Astrocyte of the cerebellum (primary cell): ENCODE measurements at regions not wholly inside any gene's neighbourhood (a gene's known extent, or its start where the extent isn't known, plus 50 kb on each side); places are given as distances from the start of the nearest gene placed in this dataset.
"Not testable (repeated sequence)": the region's sequence is repeated elsewhere in the genome, so short reads cannot be mapped to it uniquely, and the experiment has no call there.

Experiments
- DNase-seq: peaks from one replicate; pipeline ENCODE4 v3.0.0-alpha.2; 2011; ENCODE audit warnings: low read depth
- H3K4me3 ChIP-seq: 2 replicates; pipeline ENCODE4 v1.5.1; 2011; ENCODE audit warnings: mild to moderate bottlenecking, low read depth, low read length, moderate library complexity
- CTCF ChIP-seq: IDR thresholded peaks from 2 replicates; pipeline ENCODE4 v1.5.1; 2012; ENCODE audit warnings: low read length, low read depth, moderate library complexity, mild to moderate bottlenecking; ENCODE audit errors: missing control alignments
- in situ Hi-C: cut with HindIII; loops from 2 replicates; pipeline ENCODE4 v1.10.0; 2017; ENCODE audit warnings: low sequenced_read_pairs

- no peak overlapping the region for H3K4me3 ChIP-seq
- peak; percentile 89 for DNase-seq
- TF ChIP-seq CTCF = no peak
- in situ Hi-C loops = no loop called here
Measured at GRCh38 chr5:120139039-120139438, 325.1 kb upstream of the PRR16 start.

DNA sequence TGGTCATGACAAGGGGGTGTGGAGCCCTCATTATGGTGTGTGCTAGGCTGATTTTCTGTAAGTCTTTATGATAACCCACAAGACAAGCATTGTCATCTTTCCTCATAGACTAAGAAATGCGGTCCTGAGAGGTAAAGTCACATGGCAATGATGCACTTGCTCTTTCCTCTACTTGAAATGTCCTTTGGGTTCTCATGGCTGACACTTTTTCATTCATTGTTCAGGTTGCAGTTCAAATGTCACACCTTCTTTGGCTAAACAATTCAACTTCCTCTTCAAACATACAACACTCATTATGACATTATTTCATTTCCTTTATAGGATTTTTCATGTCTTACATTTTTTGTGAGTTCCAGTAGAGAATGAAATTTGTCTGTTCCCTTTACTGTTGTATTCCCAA lies 323.6 kb upstream of the PRR16 start:
- no peak overlapping the region for H3K4me3 ChIP-seq
- in situ Hi-C loops = no loop called here
- DNase-seq = no peak
- no peak for TF ChIP-seq CTCF

- in situ Hi-C loops = no loop called here
- H3K4me3 ChIP-seq = no peak overlapping the region
- DNase-seq = no peak
- no peak for TF ChIP-seq CTCF
Measured at GRCh38 chr5:120141076-120141475, 323.0 kb upstream of the PRR16 start.

DNA sequence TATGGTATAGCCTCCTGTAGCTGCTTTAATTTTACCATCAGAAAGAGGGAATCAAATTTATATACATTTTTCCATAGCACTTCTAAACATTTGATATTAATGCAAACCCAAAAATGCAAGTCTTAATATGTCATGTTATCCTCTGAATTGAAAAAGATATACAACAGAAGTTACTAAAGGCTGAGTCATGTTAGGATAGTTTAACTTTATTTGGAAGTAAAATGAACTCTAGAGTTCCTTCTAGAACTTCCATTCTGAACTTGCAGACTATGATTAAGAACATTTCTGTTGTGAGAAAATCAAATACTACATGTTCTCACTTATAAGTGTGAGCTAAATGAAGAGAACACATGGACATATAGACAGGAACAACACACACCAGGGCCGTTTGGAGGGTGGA lies 317.3 kb upstream of the PRR16 start:
- in situ Hi-C loops = no loop called here
- H3K4me3 ChIP-seq = no peak overlapping the region
- no peak for TF ChIP-seq CTCF
- DNase-seq = no peak

- H3K4me3 ChIP-seq, DNase-seq, in situ Hi-C loops: not testable (repeated sequence)
Measured at GRCh38 chr5:120147911-120148310, 316.2 kb upstream of the PRR16 start.

- H3K4me3 ChIP-seq = no peak overlapping the region
- no peak for DNase-seq
- in situ Hi-C loops = no loop called here
- TF ChIP-seq CTCF = no peak
Measured at GRCh38 chr5:120150770-120151169, 313.3 kb upstream of the PRR16 start.

DNA sequence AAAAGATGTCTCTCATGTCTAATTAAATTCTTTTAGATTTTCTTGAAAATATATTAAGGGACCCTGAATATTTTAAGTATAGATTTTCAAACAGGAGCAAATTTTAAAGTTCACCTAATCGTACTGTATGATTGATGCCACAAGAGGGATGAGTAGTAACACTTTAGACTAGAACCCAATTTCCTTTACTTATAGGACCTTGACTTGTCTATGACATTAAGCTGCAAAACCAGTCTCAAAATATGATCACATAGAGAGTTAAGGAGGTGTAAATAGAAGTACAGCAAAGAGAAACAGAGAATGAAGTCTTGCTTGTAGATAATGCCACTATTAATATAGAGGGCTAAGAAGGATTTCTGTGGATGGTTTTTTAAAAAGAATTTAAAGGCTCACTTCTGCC lies 312.9 kb upstream of the PRR16 start:
- in situ Hi-C loops = no loop called here
- no peak overlapping the region for H3K4me3 ChIP-seq
- TF ChIP-seq CTCF = no peak

More for the DNA sequence above, 312.9 kb upstream of the PRR16 start:
- no peak for DNase-seq
